Stimulated activated effector memory CD8-positive, alpha-beta T cell treated with anti-CD3 and anti-CD28 coated beads, Interleukin-12 subunit alpha, Interleukin-12 subunit beta, amount 100 ng/mL, for 72 hours (primary cell): ENCODE measurements at regions not wholly inside any gene's neighbourhood (a gene's known extent, or its start where the extent isn't known, plus 50 kb on each side); places are given as distances from the start of the nearest gene placed in this dataset.

Experiments
- ATAC-seq: fragments of 150-1000 bp; cut with Tn5 transposase; 2 replicates; pipeline ENCODE4 v1.10.0; 2021
- DNase-seq, 2 donors: peaks; one replicate each; pipeline ENCODE4 v3.0.0; 2021 to 2022; ENCODE audit warnings: low spot score in 2 of 2
- H3K27ac Mint-ChIP-seq: one replicate; pipeline ENCODE4 v1.8.0; 2022; ENCODE audit warnings: mild to moderate bottlenecking, mixed read lengths
- H3K36me3 Mint-ChIP-seq: one replicate; pipeline ENCODE4 v1.8.0; 2022; ENCODE audit warnings: mild to moderate bottlenecking, mixed read lengths
- H3K4me1 Mint-ChIP-seq: one replicate; pipeline ENCODE4 v1.8.0; 2022; ENCODE audit warnings: mixed read lengths
- H3K4me3 Mint-ChIP-seq: one replicate; pipeline ENCODE4 v1.8.0; 2022; ENCODE audit warnings: mild to moderate bottlenecking, mixed read lengths
- H3K9me3 Mint-ChIP-seq: one replicate; pipeline ENCODE4 v1.8.0; 2022; ENCODE audit warnings: mixed read lengths

GRCh38 chr13:33426131-33426530 is 140.6 kb upstream of the STARD13 start:
- no peak for DNase-seq
- ATAC-seq: no peak
- no peaks in the 10 kb centered on the region for H3K9me3 Mint-ChIP-seq
- no peaks in the 10 kb centered on the region for H3K4me1 Mint-ChIP-seq
- no peaks in the 10 kb centered on the region for H3K36me3 Mint-ChIP-seq
- H3K4me3 Mint-ChIP-seq: no peak overlapping the region
- no peak overlapping the region for H3K27ac Mint-ChIP-seq

DNA sequence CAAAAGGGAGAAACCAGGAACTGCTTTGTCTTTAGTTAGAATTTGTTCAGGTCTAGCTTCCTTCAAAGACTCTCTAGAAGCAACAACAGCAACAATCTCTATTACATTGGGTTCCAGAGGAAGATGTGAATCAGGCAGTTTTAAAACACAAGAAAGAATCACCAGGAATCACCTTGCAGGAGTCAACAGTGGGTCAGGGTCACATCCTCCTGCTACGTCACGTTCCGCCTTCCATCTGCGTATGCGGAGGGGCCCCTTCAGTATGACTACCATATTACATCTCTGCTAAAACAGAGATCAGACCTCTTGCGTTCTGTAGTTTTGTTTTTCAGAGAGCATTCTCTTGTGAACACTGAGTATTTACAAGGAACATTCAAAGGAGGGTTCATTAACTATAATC is 147.8 kb upstream of the STARD13 start:
- ATAC-seq: no peak
- Mint-ChIP-seq H3K4me1 (no peaks in the 10 kb centered on the region), H3K27ac (no peak overlapping the region), H3K9me3 (no peaks in the 10 kb centered on the region), H3K4me3 (no peak overlapping the region), H3K36me3 (no peaks in the 10 kb centered on the region)
- DNase-seq: no peak

DNA sequence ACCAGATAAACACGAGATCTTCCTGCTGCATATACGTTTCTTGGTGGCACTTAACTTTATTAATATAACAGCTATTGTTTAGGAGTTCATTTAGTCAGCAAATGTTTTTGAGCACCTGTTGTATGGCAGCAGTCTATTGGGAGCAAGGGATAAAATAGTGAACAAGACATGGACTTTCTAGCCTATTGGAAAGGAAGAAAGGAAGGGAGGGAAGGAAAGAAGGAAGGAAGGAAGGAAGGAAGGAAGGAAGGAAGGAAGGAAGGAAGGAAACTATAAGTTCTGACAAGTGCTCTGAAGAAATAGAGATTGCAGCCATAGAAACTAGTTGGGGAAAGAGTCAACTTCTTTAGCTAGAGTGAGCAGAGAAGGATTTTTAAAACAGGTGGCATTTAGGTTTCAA is 149.1 kb upstream of the STARD13 start:
- Mint-ChIP-seq H3K36me3 (no peaks in the 10 kb centered on the region), H3K9me3 (no peaks in the 10 kb centered on the region), H3K4me3 (no peak overlapping the region), H3K27ac (no peak overlapping the region), H3K4me1 (no peaks in the 10 kb centered on the region)
- DNase-seq (no peak), ATAC-seq (no peak)

DNA sequence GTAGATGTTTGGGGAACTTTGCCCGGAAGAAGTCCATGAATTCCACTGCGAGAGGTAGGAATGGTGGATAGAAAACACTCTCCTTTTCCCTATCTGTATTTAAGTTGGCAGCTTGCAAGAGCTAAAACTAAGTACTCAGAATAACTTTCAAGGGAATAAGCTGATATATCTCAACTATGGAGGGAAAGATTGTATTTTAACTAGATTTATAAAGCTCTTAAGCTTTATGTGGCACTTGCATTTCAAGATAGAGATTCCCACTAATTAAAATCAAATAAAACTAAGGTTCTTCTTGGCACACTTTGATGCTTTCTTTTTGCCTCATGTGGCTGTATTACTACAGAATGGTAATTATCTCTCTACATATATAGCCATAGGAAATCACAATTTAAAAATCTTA is 149.7 kb upstream of the STARD13 start:
- no peak for DNase-seq
- Mint-ChIP-seq H3K36me3 (no peaks in the 10 kb centered on the region), H3K27ac (no peak overlapping the region), H3K4me3 (no peak overlapping the region), H3K4me1 (no peaks in the 10 kb centered on the region), H3K9me3 (no peaks in the 10 kb centered on the region)
- ATAC-seq: no peak

DNA sequence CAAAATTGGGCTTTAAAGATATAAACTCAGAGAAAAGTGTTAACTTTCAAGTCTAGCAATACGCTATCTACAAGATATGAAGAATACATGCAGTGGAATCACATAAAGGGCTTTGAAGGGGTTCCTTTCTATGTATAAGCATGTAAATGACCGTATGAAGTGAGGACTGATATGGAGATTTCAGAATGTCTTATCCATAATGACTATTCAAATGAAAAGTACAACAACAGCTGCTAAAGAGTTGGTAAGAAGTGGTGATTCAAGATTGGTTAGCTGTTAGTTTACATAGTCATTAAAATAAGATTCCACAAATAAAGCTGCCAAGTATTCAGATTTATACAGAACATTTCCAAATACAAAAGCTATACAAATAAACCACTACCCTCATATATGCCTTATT is 153.4 kb upstream of the STARD13 start:
- Mint-ChIP-seq H3K9me3 (no peaks in the 10 kb centered on the region), H3K36me3 (no peaks in the 10 kb centered on the region), H3K4me1 (no peaks in the 10 kb centered on the region), H3K4me3 (no peak overlapping the region), H3K27ac (no peak overlapping the region)
- DNase-seq (no peak), ATAC-seq (no peak)

- H3K9me3 Mint-ChIP-seq: no peaks in the 10 kb centered on the region
- ATAC-seq (no peak), DNase-seq (no peak)
- H3K27ac Mint-ChIP-seq: no peak overlapping the region
- no peak overlapping the region for H3K4me3 Mint-ChIP-seq
- H3K4me1 Mint-ChIP-seq: no peaks in the 10 kb centered on the region
- no peaks in the 10 kb centered on the region for H3K36me3 Mint-ChIP-seq
Observed at GRCh38 chr13:33441015-33441414, 155.5 kb upstream of the STARD13 start.

GRCh38 chr13:33445024-33445423 is 159.5 kb upstream of the STARD13 start:
- no peaks in the 10 kb centered on the region for H3K4me1 Mint-ChIP-seq
- DNase-seq (no peak), ATAC-seq (no peak)
- no peak overlapping the region for H3K27ac Mint-ChIP-seq
- no peaks in the 10 kb centered on the region for H3K9me3 Mint-ChIP-seq
- no peak overlapping the region for H3K4me3 Mint-ChIP-seq
- no peaks in the 10 kb centered on the region for H3K36me3 Mint-ChIP-seq

DNA sequence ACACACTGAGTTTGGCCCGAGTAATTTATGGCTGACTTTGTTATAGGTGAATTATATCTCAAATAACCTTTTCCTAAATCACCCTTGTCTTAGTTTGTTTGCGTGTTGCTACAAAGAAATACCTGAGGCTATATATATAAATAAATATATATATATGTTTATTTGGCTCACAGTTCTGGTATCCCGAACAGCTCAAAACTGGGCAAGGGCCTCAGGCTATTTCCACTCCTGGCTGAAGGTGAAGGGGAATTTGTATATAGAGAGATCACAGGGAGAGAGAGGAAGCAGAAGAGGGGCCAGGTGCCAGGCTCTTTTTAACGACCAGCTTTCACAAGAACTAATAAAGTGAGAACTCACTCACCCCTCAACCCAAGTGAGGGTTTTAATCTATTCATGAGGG is 159.9 kb upstream of the STARD13 start:
- no peaks in the 10 kb centered on the region for H3K4me1 Mint-ChIP-seq
- no peak for DNase-seq
- H3K36me3 Mint-ChIP-seq: no peaks in the 10 kb centered on the region
- ATAC-seq: no peak
- H3K27ac Mint-ChIP-seq: no peak overlapping the region
- H3K9me3 Mint-ChIP-seq: no peaks in the 10 kb centered on the region
- H3K4me3 Mint-ChIP-seq: no peak overlapping the region

- no peak overlapping the region for H3K4me3 Mint-ChIP-seq
- DNase-seq (no peak), ATAC-seq (no peak)
- no peaks in the 10 kb centered on the region for H3K4me1 Mint-ChIP-seq
- H3K36me3 Mint-ChIP-seq: no peaks in the 10 kb centered on the region
- H3K27ac Mint-ChIP-seq: no peak overlapping the region
- no peaks in the 10 kb centered on the region for H3K9me3 Mint-ChIP-seq
Observed at GRCh38 chr13:33446821-33447725, 161.5 kb upstream of the STARD13 start.

DNA sequence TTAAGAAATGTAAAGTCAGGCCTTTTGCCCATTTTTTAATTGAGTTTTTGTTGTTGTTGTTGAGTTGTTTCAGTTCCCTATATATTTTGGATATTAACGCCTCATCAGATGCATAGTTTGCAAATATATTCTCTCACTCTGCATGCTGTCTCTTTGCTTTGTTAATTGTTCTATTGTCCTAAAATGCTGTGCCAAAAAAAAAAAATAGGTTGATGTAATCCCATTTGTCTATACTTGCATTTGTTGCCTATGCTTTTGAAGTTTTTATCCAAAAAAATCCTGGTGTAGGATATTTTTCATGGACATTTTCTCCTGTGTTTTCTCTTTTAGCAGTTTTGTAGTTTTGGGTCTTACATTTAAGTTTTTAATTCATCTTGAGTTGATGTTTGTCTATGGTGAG is 163.3 kb upstream of the STARD13 start:
- H3K36me3 Mint-ChIP-seq: no peaks in the 10 kb centered on the region
- no peaks in the 10 kb centered on the region for H3K4me1 Mint-ChIP-seq
- DNase-seq (no peak), ATAC-seq (no peak)
- H3K27ac Mint-ChIP-seq: no peak overlapping the region
- H3K4me3 Mint-ChIP-seq: no peak overlapping the region
- H3K9me3 Mint-ChIP-seq: no peaks in the 10 kb centered on the region

DNA sequence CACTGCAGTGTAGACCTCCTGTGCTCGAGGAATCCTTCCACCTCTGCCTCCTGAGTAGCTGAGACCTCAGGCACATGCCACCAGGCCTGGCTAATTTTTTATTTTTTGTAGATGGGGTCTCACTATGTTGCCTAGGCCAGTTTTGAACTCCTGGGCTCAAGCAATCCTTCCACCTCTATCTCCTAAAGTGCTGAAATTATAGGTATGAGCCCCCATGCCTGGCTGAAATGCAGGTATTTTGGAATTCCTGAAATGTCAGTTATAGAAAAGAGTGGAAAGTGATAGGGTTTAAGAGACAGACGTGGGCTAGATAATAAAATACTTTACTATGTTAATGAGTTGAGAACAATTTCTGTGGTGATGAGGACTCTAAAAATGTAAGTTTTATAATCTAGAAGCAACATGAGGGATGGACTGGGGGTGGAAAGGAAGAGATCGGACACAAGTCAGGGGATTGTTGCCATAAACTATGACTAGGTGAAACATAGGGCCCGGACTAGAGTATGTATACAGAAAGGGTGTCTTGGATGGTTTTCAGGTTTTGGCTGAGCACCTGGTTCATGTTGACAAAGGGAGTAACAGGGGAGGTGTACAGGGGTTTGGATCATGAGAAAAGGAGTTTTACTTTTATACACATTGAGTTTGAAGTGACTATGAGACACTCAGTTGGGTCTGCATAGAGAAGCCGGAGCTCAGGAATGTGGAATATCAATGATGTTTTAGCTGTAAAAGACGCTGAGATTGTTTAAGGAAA is 165.6 kb upstream of the STARD13 start:
- Mint-ChIP-seq H3K36me3 (no peaks in the 10 kb centered on the region), H3K27ac (no peak overlapping the region), H3K9me3 (no peaks in the 10 kb centered on the region), H3K4me1 (no peaks in the 10 kb centered on the region), H3K4me3 (no peak overlapping the region)
- DNase-seq: no peak
- no peak for ATAC-seq

DNA sequence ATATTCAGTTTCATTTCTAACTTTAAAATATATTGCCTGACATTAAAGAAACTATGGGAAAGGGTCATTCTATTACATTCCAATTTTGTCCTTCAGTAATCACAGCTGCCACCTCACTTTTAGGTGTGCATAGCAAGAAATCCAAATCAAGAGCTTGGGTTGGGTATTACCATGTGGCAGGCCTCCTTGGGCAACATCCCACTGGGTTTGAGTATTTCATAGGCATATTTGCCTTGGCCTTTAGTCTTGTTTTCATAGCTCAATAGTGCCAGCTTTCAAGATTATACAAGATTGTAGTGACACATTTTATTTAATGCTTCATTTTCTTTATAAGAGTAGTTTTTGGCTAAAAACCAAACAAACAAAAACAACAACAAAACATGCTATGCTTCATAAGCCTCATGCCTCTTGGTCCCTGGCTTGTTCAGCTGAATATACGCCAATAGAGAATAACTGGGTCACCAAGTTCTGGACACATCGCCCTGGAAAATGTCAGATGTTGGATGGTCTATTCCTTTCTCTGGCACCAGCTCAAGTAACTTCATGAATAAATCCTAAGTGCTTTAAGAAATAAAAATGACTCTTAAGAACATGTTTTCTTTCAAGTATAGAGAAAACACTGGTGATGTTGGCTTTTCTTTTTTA is 167.4 kb upstream of the STARD13 start:
- no peaks in the 10 kb centered on the region for H3K9me3 Mint-ChIP-seq
- H3K27ac Mint-ChIP-seq: no peak overlapping the region
- DNase-seq (no peak), ATAC-seq (no peak)
- no peaks in the 10 kb centered on the region for H3K4me1 Mint-ChIP-seq
- no peaks in the 10 kb centered on the region for H3K36me3 Mint-ChIP-seq
- no peak overlapping the region for H3K4me3 Mint-ChIP-seq

DNA sequence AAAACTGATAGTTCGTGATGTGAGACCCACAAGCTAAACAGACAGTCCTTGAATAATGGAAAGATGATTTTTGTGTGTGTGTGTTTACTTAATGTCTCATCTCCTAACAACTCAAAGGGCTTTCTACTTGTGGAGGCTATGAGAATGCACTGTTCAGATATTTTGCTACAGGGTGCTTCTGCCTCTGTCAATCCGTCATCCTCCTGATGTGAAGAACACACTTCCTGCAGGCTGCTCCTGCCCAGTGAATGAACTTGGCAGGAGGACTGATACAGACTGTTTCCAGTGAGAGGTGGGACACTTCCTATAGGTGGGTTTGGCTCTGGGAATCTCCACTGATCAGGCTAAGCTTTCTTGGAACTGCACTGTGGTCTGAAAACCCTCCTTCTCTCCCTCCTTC is 168.4 kb upstream of the STARD13 start:
- Mint-ChIP-seq H3K4me1 (no peaks in the 10 kb centered on the region), H3K4me3 (no peak overlapping the region), H3K36me3 (no peaks in the 10 kb centered on the region), H3K27ac (no peak overlapping the region), H3K9me3 (no peaks in the 10 kb centered on the region)
- ATAC-seq (no peak), DNase-seq (no peak)

DNA sequence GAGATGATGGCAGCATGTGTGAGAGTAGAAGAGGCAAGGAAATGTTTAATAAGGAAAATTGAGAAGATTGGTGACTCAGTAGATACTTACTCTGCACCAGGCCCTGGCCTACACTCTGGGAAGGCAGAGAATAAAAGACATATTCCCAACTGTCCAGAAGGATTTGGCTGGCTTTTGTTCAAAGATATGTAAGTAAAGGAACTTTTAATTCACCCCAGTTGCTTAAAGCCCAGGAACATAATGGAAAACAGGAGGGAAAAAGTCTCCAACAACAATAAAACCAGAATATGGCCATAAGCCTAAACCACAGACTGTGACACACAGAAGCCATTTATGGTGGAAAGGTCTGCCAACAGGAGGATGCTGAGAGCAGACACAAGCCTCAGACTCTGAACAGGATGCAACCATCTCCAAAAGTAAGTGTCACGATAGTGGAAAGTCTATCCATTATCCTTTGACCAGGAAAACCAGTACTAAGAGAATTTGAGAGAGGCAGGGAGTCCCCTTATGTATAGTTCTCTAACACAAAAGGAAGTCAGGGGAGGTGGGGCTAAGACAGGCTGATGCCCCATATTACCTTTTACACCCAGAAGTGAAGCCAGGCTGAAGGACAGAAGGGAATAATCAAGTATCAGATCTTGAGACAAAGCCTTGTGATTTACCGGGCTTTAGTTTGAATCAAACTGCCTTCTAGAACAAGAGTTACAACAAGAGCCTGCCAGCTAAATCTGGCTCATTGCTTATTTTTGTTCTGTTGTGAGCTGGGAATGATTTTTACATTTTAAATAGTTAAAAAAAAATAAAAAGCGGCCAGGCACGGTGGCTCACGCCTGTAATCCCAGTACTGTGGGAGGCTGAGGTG is 169.5 kb upstream of the STARD13 start:
- Mint-ChIP-seq H3K4me1 (no peaks in the 10 kb centered on the region), H3K4me3 (no peak overlapping the region), H3K27ac (no peak overlapping the region), H3K36me3 (no peaks in the 10 kb centered on the region), H3K9me3 (no peaks in the 10 kb centered on the region)
- ATAC-seq (no peak), DNase-seq (no peak)

- DNase-seq (no peak), ATAC-seq (no peak)
- H3K4me3 Mint-ChIP-seq: no peak overlapping the region
- H3K4me1 Mint-ChIP-seq: no peaks in the 10 kb centered on the region
- H3K27ac Mint-ChIP-seq: no peak overlapping the region
- no peaks in the 10 kb centered on the region for H3K36me3 Mint-ChIP-seq
- H3K9me3 Mint-ChIP-seq: no peaks in the 10 kb centered on the region
Observed at GRCh38 chr13:33459702-33460101, 174.1 kb upstream of the STARD13 start.
